GM12878 (cell line): ENCODE measurements at regions not wholly inside any gene's neighbourhood (a gene's known extent, or its start where the extent isn't known, plus 50 kb on each side); places are given as distances from the start of the nearest gene placed in this dataset.

Source experiments
- CBX5 ChIP-seq: sonication (generic); IDR thresholded peaks from 2 replicates; pipeline ENCODE4 v1.6.1; 2016; ENCODE audit warnings: low read depth, moderate library complexity, mild to moderate bottlenecking, inconsistent platforms
- CUX1 ChIP-seq: IDR thresholded peaks from 2 replicates; pipeline ENCODE4 v1.6.1; 2012; ENCODE audit warnings: improper control_type of control experiment, low read depth, low read length; ENCODE audit not compliant: insufficient replicate concordance
- E2F8 ChIP-seq: fragments of 450-650 bp; IDR thresholded peaks from 2 replicates; pipeline ENCODE4 v1.6.1; 2018; ENCODE audit warnings: mild to moderate bottlenecking, low read depth, moderate library complexity; ENCODE audit not compliant: partially characterized antibody
- HSF1 ChIP-seq: fragments of 150-350 bp; IDR thresholded peaks from 2 replicates; pipeline ENCODE4 v1.6.1; 2014; ENCODE audit warnings: mild to moderate bottlenecking, low read depth, low read length
- NKRF ChIP-seq: fragments of 450-650 bp; conservative IDR thresholded peaks from 2 replicates; pipeline ENCODE4 v1.6.1; 2017; ENCODE audit warnings: mild to moderate bottlenecking, moderate library complexity

- TF ChIP-seq CUX1 (no peak), CBX5 (no peak), HSF1 (no peak), E2F8 (no peak), NKRF (no peak)
Observed at GRCh38 chr5:17802256-17802655, 168.0 kb downstream of the TAF11L14 start (continued).
